ENCODE measurements at regions not wholly inside any gene's neighbourhood (a gene's known extent, or its start where the extent isn't known, plus 50 kb on each side); places are given as distances from the start of the nearest gene placed in this dataset.

- DNase-seq (ENCODE audit: low spot score) = no peak
These were observed 618.2 kb upstream of the PCDH10 start for GRCh38 chr4:132530861-132531260.

- DNase-seq (ENCODE audit: low spot score) = no peak
These were observed 608.8 kb upstream of the PCDH10 start for GRCh38 chr4:132540268-132540667.

GRCh38 chr4:132540797-132541196 lies 608.3 kb upstream of the PCDH10 start:
- no peak for DNase-seq (ENCODE audit: low spot score)

DNA sequence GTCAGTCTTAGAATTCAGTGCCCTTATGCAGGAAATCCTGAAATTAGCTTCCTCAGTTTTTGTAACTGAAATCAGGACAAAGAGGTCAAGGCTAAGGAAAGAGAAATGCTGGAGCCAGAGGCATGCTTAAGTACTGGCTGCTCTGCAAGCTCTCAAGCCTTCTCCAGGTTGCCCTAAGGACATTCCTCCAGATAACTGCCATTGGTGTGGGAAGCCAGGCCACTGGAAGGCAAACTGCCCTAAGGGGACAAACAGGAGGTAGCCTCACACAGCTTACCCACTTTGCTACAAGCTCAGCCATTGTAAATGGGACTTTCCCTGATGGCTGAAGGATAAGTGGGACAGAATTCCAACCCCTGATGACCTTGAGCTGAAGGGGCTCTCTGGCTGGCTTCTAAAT lies 606.9 kb upstream of the PCDH10 start:
- no peak for DNase-seq (ENCODE audit: low spot score)

- DNase-seq (ENCODE audit: low spot score) = no peak
These were observed 600.6 kb upstream of the PCDH10 start for GRCh38 chr4:132548463-132548862.

DNA sequence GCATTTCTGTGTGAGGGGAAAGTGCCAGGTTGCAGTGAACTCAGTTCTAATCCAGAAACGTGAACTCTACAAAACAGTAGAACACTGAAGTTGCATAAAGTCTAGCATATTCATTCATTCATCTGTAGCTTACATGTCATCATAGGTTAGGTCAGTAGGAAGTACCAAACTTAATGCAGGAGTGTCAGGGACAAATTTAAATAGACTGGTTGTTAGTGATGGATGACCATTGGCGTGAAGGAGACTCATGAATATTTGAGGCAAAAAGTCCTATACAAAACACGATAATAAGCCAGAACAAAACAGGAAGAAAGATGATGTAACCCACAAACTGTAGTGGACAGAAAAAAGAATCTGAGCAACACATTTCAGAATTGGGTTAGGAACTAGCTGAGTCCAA lies 592.8 kb upstream of the PCDH10 start:
- no peak for DNase-seq (ENCODE audit: low spot score)

GRCh38 chr4:132557660-132558059 lies 591.4 kb upstream of the PCDH10 start:
- DNase-seq (ENCODE audit: low spot score) = peak; percentile 39

- DNase-seq (ENCODE audit: low spot score) = no peak
These were observed 584.2 kb upstream of the PCDH10 start for GRCh38 chr4:132564920-132565319.

DNA sequence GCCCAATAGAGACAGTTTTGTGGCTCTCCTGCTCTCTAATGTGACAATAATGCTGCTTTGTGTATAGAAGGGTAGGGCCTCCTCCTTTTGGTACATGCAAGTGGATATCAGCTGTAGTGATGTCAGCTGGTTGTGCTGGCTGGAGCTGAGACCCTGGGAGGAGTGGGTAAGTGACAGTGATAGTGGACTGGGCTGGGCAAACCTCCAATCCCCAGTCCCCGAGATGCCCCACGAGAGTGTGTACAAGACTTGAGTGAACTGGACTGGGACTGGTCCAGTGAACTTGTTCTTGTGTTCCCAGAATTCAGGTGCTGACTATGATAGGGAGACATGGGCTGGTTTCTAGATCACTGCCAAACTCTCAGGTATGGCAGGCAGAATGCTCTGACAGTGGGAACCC lies 583.6 kb upstream of the PCDH10 start:
- no peak for DNase-seq (ENCODE audit: low spot score)

DNA sequence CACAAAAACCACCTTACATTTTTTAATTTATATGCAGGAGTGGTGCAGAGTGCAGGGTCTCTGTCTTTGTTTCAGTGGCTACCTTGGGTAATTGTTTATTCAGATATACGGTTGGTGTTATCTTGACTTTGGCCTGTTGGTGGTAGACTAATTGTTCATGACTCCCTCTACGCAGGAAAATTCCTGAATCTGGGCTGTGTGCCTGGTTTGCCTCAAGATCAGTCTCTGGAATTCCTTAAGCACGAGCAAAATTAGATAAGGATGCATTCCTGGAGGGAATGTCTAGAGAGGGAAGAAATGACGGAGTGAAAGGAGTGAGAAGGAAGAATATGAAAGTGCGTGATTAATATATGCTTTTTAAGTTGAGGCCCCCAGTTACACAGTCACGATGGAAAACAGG lies 576.9 kb upstream of the PCDH10 start:
- DNase-seq (ENCODE audit: low spot score) = no peak

- no peak for DNase-seq (ENCODE audit: low spot score)
These were observed 561.5 kb upstream of the PCDH10 start for GRCh38 chr4:132587626-132588025.

DNA sequence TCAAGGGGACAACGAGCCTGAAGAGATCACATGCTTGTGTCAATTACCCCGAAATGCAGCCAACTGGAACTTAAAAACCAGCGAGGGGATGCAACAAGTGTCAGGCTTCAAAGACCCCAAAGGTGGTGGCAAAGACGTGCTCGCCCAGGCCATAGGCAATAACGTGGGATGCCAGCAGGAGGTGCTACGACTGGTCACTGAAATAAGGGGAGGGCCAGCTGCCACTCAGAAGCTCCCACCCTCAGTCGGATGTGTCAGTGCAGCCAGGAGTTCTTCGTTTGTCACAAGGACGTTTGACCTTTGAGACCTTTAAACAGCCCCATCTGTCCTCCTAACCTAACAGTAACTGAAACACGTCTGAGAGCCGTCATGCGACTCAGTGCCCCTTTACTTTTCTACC lies 556.8 kb upstream of the PCDH10 start:
- no peak for DNase-seq (ENCODE audit: low spot score)

DNA sequence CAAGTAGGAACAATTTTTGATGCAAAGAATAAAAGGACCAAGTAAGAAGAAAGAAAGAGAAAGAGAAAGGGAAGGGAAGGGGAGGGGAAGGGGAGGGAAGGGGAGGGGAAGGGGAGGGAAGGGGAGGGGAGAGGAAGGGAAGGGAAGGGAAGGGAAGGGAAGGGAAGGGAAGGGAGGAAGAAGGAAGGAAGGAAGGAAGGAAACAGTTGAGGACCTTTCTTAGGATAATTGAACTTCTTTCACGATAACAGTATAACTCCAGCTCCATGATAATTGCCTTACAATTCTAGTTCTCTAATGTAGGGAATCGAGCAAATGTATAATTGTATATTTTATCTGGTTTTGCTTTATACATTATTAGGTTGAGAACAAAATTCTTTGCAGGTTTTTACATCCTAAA lies 556.2 kb upstream of the PCDH10 start:
- no peak for DNase-seq (ENCODE audit: low spot score)

DNA sequence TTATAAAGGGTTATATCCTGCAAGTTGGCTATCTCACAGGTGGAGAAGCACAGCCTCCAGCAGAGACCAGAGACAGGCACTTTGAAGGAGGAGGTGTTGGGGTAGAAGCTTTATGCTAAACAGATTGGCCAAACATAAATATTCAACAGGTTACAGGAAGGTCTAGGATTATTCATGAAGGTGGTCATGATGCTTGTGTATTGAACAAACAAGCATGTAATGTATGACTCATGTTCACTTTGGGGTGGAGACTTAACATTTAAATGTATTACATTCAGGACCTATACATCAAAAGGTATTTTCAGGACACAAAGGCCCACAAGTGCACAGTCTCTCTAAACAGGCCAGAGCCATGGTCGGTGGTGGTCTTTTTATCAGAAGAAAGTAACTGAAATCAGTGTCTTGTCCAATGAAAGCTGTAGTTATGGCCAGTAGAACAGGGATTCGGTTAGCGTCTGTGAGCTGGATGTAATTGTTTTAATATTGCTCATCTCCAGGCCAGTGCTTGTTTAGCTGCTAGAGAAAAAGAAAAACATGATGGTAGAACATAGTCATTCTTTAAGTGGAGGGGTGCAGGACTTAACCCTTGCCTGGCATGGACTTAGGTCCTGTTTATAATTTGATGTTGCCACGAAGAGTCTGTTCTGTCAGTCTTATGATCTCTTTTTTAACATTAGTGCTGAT lies 555.2 kb upstream of the PCDH10 start:
- no peak for DNase-seq (ENCODE audit: low spot score)

- no peak for DNase-seq (ENCODE audit: low spot score)
These were observed 552.9 kb upstream of the PCDH10 start for GRCh38 chr4:132596186-132596585.

DNA sequence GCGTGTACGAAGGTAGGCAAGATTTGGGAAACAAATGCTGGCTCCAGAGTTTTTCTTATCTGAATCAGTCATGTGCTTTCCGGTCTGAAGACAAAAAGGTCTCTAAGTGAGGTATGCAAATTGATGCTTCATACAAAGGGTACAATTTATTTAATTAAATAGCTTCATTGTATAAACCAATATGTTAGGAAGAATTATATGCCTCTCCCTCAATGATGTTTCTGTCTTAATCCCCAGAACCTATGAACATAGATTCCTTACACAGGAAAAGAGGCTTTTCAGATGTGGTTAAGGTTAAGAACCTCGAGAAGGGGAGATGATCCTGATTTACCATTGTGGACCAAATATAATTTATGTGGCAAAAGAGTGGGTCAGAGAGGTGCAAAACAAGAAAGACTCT lies 543.5 kb upstream of the PCDH10 start:
- no peak for DNase-seq (ENCODE audit: low spot score)

- peak; percentile 26 for DNase-seq (ENCODE audit: low spot score)
These were observed 534.4 kb upstream of the PCDH10 start for GRCh38 chr4:132614682-132615081.

DNA sequence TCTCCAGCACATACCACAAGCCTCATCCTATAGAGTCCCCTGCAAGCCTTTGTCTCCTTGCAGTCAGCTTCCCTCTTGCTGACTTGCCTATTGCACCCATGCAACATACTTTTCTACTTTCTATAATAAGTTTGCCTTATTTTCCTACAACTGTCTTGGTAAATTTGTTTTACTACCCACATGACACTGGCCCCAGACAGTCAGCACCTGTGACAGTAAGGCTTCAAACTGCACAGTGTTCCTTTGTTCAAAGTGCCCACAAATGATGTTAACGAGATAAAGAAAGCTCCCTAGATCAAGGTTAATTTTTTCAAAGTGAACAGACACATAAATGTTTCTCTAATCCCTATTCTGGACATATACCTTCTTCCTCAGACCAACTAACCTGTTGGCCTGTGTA lies 529.1 kb upstream of the PCDH10 start:
- DNase-seq (ENCODE audit: low spot score) = no peak

DNA sequence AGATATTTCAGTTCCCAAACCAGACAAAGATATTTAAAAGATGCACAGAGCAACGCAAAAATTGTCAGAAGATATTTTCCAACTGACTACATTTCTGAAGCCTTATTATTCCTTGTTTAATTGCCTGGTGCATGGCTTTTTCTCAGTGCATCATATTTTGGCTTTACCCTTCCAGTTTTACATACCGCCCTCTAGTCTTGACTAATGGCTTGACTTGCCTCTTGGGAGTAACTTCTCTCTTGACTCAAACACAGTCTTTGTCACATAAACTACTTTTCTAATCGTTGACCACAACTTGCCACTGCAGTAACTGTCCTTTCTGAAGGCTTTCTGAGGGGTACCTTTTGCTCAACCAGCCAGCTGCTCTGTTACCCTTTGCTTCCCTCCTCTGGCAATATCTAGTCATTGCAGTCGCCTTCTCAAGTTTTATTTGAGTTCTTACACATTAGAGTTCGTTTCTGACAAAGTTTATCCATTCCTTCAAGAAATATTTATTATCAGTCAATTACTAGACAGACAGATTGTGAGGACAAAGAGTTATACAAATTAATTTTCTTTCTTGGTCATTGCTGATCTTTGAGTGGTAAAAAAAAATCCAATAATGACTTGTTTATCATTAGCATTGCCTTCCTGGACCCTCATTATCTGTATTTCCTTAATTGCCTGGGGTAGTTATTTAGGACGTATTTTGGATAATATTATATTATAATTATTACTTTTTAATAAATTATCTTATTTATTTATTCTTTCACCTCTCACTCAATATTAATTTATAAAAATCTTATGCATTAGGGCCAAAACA lies 506.9 kb upstream of the PCDH10 start:
- peak; percentile 53 for DNase-seq (ENCODE audit: low spot score)

DNA sequence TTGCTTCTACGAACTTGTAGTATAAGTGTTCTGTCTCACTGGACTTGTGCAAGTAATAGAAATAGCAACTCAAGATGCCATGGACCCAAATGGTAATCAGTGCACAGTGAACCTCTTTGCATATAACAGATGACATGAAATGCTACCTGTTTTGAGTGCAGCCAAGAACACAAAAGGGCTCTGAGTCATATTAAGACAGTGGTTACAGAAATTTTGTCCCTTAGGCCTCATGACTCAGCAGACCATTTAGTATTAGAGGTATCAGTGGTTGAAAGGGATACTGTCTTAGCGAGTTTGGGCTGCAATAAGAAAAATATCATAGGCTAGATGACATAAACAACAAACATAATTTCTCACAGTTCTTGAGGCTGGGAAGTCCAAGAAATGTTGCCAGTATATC lies 502.9 kb upstream of the PCDH10 start:
- no peak for DNase-seq (ENCODE audit: low spot score)

DNA sequence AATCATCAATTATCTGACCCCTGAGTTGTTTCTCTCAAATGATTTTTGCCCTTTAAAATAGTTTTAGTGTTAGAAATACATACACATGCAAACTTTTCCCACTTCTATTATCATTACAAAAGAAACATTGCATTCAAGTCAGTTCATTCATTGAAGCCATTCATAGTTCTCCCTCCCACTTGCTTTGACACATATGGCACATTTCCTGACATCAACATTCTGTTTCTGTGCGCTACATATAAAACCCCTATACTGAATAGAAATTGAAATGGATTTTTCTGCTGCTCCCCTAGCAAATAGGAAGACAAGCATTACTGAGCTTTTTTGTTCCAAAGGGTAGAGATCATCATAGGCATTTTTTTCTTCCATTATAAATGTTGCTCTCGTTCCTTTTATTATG lies 497.9 kb upstream of the PCDH10 start:
- DNase-seq (ENCODE audit: low spot score) = no peak

DNA sequence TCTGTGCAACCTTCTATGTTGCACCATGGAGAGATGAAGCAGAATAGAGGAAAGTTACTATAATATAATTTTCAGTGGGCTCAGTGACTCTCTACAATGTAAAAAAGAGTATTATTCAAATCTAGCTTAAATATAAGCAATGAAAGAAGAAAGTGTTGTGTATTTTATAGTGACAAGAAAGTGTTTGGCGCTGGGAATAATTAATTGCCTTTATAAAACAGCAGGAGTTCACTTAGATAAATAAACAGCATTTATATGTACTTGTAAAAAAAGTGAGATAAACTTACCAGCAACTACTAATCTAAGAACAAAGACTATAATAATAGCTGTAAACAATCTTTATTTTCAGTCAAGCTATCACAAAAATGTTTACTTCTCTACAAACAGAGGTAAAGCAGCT lies 488.9 kb upstream of the PCDH10 start:
- DNase-seq (ENCODE audit: low spot score) = no peak

DNA sequence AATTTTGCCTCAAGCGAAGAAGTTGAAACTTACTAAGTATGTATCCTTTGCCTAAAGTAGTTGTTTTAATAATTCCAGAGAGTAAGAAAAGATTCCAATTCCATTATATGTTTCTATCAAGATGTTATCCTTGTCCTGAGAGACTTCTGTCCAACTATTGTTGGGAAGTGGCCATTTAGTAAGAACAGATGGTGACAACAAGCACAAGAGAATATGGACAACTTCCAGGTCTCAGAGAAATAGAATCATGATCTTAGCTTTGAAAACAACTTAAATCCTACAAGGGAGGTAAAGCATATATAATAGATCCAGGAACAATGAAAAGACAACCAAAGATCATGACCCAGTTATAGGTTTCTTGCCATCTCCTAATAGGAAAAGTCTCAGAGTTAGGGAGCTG lies 486.6 kb upstream of the PCDH10 start:
- DNase-seq (ENCODE audit: low spot score) = no peak

Data from HT-29 (cell line).